Esophagus muscularis mucosa (tissue), 4 donors: ENCODE measurements at regions not wholly inside any gene's neighbourhood (a gene's known extent, or its start where the extent isn't known, plus 50 kb on each side); places are given as distances from the start of the nearest gene placed in this dataset.

Experiments
- EP300 ChIP-seq: sonication (generic); formaldehyde crosslinking; IDR thresholded peaks from one replicate; pipeline ENCODE4 v1.6.1; 2017; ENCODE audit warnings: antibody characterized with exemption
- POLR2A ChIP-seq: fragments of 450-650 bp; IDR thresholded peaks from one replicate; pipeline ENCODE4 v1.6.1; 2017; ENCODE audit warnings: antibody characterized with exemption, moderate library complexity, mild to moderate bottlenecking, low read depth
- TF ChIP-seq, protein P1 (sequence below), 3 experiments: fragments of 200-600 bp in 2 of 3; fragments of 450-650 bp in 1 of 3; sonication (generic) in 2 of 3; IDR thresholded peaks; one replicate each; pipeline ENCODE4 v1.5.1; 2017 to 2019; ENCODE audit warnings: antibody characterized with exemption in 3 of 3, mild to moderate bottlenecking in 2 of 3, moderate library complexity in 1 of 3

- TF ChIP-seq, protein P1, sequence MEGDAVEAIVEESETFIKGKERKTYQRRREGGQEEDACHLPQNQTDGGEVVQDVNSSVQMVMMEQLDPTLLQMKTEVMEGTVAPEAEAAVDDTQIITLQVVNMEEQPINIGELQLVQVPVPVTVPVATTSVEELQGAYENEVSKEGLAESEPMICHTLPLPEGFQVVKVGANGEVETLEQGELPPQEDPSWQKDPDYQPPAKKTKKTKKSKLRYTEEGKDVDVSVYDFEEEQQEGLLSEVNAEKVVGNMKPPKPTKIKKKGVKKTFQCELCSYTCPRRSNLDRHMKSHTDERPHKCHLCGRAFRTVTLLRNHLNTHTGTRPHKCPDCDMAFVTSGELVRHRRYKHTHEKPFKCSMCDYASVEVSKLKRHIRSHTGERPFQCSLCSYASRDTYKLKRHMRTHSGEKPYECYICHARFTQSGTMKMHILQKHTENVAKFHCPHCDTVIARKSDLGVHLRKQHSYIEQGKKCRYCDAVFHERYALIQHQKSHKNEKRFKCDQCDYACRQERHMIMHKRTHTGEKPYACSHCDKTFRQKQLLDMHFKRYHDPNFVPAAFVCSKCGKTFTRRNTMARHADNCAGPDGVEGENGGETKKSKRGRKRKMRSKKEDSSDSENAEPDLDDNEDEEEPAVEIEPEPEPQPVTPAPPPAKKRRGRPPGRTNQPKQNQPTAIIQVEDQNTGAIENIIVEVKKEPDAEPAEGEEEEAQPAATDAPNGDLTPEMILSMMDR (IDR thresholded peaks at IDR 0.05), result no peak
- TF ChIP-seq EP300 (no peak), POLR2A (no peak)
These were observed 94.5 kb upstream of the UPP2 start for GRCh38 chr2:158006961-158007719.
